IPS DF 4.7 (cell line): ENCODE measurements at regions not wholly inside any gene's neighbourhood (a gene's known extent, or its start where the extent isn't known, plus 50 kb on each side); places are given as distances from the start of the nearest gene placed in this dataset.
"Not testable (repeated sequence)": the region's sequence is repeated elsewhere in the genome, so short reads cannot be mapped to it uniquely, and the experiment has no call there.

ENCODE experiments used
- DNase-seq: peaks from one replicate; pipeline ENCODE4 v3.0.0-alpha.2; 2013; ENCODE audit warnings: low spot score; ENCODE audit errors: extremely low read depth

GRCh38 chr4:146076081-146076480 is 99.4 kb upstream of the LSM6 start:
- DNase-seq, result no peak

- no peak for DNase-seq
These were observed 102.0 kb upstream of the LSM6 start for GRCh38 chr4:146073517-146073916.

- no peak for DNase-seq
These were observed 103.1 kb upstream of the LSM6 start for GRCh38 chr4:146072376-146072775.

GRCh38 chr4:146071390-146071789 is 104.1 kb upstream of the LSM6 start:
- DNase-seq, result no peak

- DNase-seq, result no peak
These were observed 112.4 kb upstream of the LSM6 start for GRCh38 chr4:146063143-146063542.

GRCh38 chr4:146062340-146062739 is 113.2 kb upstream of the LSM6 start:
- no peak for DNase-seq

GRCh38 chr4:146061610-146062334 is 113.7 kb upstream of the LSM6 start:
- no peak for DNase-seq

GRCh38 chr4:146059865-146060264 is 115.7 kb upstream of the LSM6 start:
- no peak for DNase-seq

- no peak for DNase-seq
These were observed 116.4 kb upstream of the LSM6 start for GRCh38 chr4:146059151-146059550.

- DNase-seq, result no peak
These were observed 117.0 kb upstream of the LSM6 start for GRCh38 chr4:146058531-146058930.

- DNase-seq, result no peak
These were observed 116.1 kb upstream of the ZNF827 start for GRCh38 chr4:146054676-146055075.

GRCh38 chr4:146053891-146054290 is 115.3 kb upstream of the ZNF827 start:
- DNase-seq, result no peak

- DNase-seq, result no peak
These were observed 113.2 kb upstream of the ZNF827 start for GRCh38 chr4:146051728-146052391.

- DNase-seq, result no peak
These were observed 112.6 kb upstream of the ZNF827 start for GRCh38 chr4:146051223-146051622.

- DNase-seq, result no peak
These were observed 111.2 kb upstream of the ZNF827 start for GRCh38 chr4:146049802-146050201.

- not testable (repeated sequence) for DNase-seq
These were observed 109.1 kb upstream of the ZNF827 start for GRCh38 chr4:146047768-146048167.

GRCh38 chr4:146041139-146042004 is 102.7 kb upstream of the ZNF827 start:
- no peak for DNase-seq

GRCh38 chr4:146040623-146041022 is 102.0 kb upstream of the ZNF827 start:
- no peak for DNase-seq

- DNase-seq, result no peak
These were observed 94.5 kb upstream of the ZNF827 start for GRCh38 chr4:146033149-146033548.

GRCh38 chr4:146032234-146032860 is 93.7 kb upstream of the ZNF827 start:
- DNase-seq, result no peak

- DNase-seq, result no peak
These were observed 91.5 kb upstream of the ZNF827 start for GRCh38 chr4:146029939-146030710.
